Hepatic stellate cell (primary cell): ENCODE measurements at regions not wholly inside any gene's neighbourhood (a gene's known extent, or its start where the extent isn't known, plus 50 kb on each side); places are given as distances from the start of the nearest gene placed in this dataset.
A peak's percentile ranks its signal among the peaks of the same experiment; 100 is the strongest.
"Not testable (repeated sequence)": the region's sequence is repeated elsewhere in the genome, so short reads cannot be mapped to it uniquely, and the experiment has no call there.

Experiments
- DNase-seq: peaks from one replicate; pipeline ENCODE4 v3.0.0; 2011; ENCODE audit warnings: low spot score

DNA sequence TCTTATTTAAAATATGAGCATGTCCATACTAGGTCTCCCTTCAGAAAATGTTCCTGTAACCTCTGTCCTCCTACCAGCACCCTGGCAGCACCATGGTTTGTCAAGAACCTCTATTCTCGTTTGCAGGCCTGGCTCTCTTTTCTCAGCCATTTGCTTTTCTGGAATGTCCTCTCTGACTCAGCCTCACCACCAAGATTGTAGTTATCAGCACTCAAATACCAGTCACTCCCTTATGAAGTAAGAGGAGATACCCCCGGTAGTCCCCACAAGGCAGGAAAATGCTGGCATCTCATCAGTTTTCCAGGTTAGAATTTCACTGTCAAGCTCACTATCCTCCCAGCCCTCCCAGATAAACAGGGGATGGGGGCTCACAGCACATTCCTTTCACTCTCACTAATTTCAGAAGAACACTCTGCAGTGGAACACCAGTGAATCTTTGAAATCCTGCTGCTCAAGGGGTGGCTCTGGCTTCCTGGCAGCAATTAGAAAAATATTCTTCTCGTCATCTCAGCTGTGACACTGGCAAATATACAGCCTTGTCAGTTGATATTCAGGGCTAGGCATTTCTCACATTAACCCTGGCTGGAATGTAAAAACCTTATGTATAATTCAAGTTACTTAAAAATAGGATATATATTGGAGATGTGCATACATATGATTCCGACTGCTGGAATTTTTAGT, 129.2 kb downstream of the TBX18 start:
- peak; percentile 31 for DNase-seq

GRCh38 chr6:84633771-84634170, 130.6 kb downstream of the TBX18 start:
- DNase-seq: no peak

- not testable (repeated sequence) for DNase-seq
Measured at GRCh38 chr6:84626527-84626926, 137.9 kb downstream of the TBX18 start.

GRCh38 chr6:84625506-84625905, 138.9 kb downstream of the TBX18 start:
- DNase-seq: peak; percentile 14

- peak; percentile 53 for DNase-seq
Measured at GRCh38 chr6:84623956-84624680, 140.3 kb downstream of the TBX18 start.

DNA sequence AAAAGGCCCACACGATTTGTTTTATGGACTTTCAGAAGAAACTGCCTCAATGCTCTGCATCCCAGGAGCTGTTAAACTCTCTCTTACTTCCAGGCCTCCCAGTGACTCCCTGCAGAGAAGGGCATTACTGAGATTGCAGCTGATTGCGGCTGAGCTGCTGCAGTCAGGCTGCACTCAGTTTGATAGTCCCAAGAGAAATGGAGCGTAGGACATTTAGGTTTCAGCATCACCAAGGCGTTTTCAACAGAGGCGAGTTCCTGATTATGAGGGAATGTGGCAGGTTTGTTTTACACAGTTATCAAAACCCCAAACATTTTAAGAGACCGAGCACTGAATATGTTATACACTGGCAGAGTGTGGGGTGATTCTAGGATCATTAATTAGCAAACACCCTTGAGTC, 145.6 kb downstream of the TBX18 start:
- DNase-seq: peak; percentile 10

DNA sequence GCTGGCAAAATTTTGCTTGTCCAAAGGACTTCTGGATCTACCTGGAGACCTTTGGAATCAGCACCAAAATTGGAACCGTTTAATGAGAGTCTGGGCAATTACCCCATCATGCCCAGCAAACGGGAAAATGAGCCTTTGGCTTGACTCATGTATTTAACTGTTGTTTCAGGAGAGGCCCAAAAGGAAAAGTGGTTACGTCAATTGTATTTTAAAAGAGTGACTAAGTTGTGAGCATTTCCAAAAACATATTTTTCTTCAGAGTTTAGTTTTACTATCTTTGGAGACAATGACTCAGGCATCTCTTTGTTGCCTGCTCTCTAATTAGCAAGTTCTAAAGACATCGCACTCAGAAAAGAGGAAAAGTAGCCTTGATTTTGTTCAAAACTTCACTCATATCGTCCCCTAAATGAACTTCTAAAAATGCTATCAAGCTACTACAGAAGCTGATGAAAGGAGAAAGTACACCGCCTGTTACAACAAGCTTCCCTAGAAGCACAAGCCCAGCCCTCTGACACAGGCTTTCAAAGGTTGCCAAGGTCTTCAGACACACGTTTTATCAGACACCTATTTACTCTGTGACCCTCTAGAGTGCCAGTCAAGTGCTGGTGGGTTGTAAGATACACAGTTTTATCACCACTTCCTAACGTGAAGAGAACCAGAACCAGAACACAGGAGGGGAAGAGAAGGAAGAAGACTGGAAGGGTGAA, 146.2 kb downstream of the TBX18 start:
- DNase-seq: peak; percentile 52

DNA sequence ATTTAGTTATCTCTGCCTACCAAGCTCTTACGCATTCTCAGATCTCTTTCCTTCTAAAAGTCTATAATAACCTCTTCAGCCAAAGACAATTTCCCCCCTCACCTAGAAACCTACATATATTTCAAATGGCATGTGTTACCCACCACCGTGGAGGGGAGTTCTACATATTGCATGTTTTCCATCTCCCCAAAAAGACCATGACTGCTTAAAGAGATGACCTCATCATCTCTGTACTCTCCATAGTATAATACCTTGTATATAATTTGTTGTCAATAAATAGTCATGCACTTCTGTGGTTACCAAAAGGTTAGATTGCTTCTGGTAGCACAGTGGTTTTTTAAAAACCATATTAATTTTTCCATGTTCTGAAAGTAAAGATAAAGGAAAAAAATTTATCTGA, 148.4 kb downstream of the TBX18 start:
- DNase-seq: no peak

- no peak for DNase-seq
Measured at GRCh38 chr6:84615113-84615850, 149.1 kb downstream of the TBX18 start.

GRCh38 chr6:84606860-84607259, 157.5 kb downstream of the TBX18 start:
- no peak for DNase-seq

GRCh38 chr6:84605298-84605697, 159.1 kb downstream of the TBX18 start:
- no peak for DNase-seq

GRCh38 chr6:84601366-84601765, 163.0 kb downstream of the TBX18 start:
- DNase-seq: no peak

DNA sequence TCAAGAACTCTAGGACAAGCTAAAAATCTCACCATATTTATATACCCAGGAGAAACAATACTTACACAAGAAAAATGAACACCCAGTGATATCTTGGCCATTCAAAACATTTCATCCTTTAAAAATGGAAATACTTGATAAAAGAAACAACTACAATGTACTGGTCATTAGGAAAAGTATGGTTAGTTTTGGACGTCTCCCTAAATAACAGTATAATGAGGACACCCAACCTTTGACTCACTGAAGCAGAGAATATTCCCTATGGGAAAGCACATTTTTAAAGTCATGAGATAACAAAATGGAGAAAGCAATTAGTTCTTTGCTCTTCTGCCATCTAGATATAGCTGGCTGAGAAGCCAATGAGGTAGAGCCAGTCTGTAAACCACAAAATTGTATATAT, 164.4 kb downstream of the TBX18 start:
- no peak for DNase-seq

- no peak for DNase-seq
Measured at GRCh38 chr6:84597238-84597875, 167.0 kb downstream of the TBX18 start.

- DNase-seq: no peak
Measured at GRCh38 chr6:84596488-84596887, 167.9 kb downstream of the TBX18 start.

- no peak for DNase-seq
Measured at GRCh38 chr6:84588697-84589080, 175.7 kb downstream of the TBX18 start.

DNA sequence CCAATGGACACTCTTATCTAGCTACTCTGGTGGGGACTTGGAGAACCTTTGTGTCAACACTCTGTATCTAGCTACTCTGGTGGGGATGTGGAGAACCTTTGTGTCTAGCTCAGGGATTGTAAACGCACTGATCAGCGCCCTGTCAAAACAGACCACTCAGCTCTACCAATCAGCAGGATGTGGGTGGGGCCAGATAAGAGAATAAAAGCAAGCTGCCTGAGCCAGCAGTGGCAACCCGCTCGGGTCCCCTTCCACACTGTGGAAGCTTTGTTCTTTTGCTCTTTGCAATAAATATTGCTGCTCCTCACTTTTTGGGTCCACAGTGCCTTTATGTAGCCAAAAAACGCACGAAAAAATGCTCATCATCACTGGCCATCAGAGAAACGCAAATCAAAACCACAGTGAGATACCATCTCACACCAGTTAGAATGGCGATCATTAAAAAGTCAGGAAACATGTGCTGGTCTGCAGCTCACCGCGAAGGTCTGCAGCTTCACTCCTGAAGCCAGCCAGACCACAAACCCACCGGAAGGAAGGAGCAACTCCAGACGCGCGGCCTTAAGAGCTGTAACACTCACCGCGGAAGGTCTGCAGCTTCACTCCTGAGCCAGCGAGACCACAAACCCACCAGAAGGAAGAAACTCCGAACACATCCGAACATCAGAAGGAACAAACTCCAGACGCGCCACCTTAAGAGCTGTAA, 176.3 kb downstream of the TBX18 start:
- DNase-seq: not testable (repeated sequence)

GRCh38 chr6:84587202-84587940, 177.0 kb downstream of the TBX18 start:
- not testable (repeated sequence) for DNase-seq

DNA sequence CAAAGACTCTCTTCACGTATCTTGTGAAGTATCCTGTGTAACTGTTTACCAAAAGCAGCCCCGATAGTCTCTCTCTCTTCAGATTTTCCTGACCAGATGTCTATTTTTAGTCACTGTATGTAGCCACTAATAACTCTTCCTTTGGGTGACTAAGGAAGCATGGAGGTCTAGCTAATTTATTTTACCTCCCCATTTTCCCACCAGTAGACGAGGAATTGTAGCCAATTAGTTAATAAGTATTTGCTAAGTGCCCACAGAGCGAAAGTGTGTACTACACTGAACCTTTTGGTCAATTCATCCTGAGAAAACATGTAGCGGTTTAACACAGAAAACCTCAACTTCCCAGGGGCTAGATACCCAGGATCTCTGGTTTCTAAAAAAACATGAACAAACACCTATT, 180.6 kb downstream of the TBX18 start:
- DNase-seq: peak; percentile 21

DNA sequence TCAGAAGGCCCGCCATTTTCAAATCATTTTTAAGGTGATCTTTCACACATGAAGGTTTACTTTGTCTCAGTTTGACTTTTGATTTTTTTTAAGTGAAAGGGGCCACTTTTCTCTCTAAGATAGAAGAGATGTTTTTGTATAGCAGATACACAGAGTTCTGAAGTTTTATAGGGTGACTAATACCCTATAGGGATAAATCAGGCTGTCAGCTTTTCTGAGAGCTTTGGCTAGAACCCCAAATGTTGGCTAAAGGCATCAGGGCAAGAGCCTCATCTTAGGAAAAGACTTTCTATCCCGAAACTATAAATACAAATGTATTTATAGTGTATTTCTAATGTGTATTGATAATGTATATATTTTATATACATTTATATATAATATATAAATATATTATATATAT, 181.4 kb downstream of the TBX18 start:
- no peak for DNase-seq
